ENCODE measurements at regions not wholly inside any gene's neighbourhood (a gene's known extent, or its start where the extent isn't known, plus 50 kb on each side); places are given as distances from the start of the nearest gene placed in this dataset.

DNA sequence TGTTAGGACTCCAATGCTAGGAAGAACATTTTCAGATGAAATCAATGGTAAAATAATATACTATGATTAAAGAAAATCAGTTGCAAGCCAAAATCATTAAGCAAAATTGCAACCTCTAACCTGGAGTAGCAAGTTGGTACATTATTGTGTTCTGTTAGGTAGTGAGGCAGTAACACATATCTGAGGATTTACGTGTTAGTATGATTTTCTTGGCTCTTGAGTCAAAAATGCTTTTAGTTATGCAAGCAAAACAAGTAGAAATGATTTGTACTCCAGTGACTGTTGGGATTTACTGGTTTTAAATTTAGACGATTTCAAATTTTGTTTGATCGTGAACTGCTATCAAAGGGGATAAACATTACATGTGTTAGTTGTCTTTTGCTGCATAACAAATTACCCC, 293.0 kb upstream of the BTBD3 start:
- TF ChIP-seq, protein P1, sequence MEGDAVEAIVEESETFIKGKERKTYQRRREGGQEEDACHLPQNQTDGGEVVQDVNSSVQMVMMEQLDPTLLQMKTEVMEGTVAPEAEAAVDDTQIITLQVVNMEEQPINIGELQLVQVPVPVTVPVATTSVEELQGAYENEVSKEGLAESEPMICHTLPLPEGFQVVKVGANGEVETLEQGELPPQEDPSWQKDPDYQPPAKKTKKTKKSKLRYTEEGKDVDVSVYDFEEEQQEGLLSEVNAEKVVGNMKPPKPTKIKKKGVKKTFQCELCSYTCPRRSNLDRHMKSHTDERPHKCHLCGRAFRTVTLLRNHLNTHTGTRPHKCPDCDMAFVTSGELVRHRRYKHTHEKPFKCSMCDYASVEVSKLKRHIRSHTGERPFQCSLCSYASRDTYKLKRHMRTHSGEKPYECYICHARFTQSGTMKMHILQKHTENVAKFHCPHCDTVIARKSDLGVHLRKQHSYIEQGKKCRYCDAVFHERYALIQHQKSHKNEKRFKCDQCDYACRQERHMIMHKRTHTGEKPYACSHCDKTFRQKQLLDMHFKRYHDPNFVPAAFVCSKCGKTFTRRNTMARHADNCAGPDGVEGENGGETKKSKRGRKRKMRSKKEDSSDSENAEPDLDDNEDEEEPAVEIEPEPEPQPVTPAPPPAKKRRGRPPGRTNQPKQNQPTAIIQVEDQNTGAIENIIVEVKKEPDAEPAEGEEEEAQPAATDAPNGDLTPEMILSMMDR (IDR thresholded peaks at IDR 0.05; ENCODE audit: insufficient read depth, low read length, poor library complexity, severe bottlenecking): no peak
- DNase-seq (ENCODE audit: low read depth): no peak
- Histone ChIP-seq H3K36me3 (ENCODE audit: control insufficient read depth, insufficient read depth, low read length) (no peaks in the 10 kb centered on the region), H3K27me3 (ENCODE audit: control insufficient read depth, insufficient read depth, low read length) (no peaks in the 10 kb centered on the region), H3K4me3 (ENCODE audit: low read depth, low read length) (no peak overlapping the region)

GRCh38 chr20:11626551-11626950, 291.1 kb upstream of the BTBD3 start:
- H3K4me3 ChIP-seq (ENCODE audit: low read depth, low read length): no peak overlapping the region
- H3K27me3 ChIP-seq (ENCODE audit: control insufficient read depth, insufficient read depth, low read length): no peaks in the 10 kb centered on the region
- DNase-seq (ENCODE audit: low read depth): no peak
- TF ChIP-seq, protein P1 (IDR thresholded peaks at IDR 0.05; ENCODE audit: insufficient read depth, low read length, poor library complexity, severe bottlenecking): no peak
- H3K36me3 ChIP-seq (ENCODE audit: control insufficient read depth, insufficient read depth, low read length): no peaks in the 10 kb centered on the region

DNA sequence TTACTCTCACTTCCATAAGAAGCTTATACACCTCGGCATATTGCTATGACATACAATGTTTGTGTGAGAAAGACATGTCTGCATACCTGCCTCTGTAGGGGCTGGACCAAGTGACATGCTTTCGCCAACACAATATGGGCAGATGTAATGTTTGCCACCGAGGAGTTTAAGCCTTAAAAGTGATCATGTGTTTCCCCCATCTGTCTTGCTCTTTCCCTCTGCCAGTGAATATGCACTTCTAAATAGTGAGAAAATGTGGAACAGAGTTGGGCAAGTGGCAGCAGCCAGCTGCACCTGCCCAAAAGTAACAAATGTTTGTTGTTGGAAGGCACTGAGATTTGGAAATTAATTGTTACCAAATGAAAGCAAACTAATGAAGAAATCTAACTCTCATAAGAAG, 274.8 kb upstream of the BTBD3 start:
- Histone ChIP-seq H3K27me3 (ENCODE audit: control insufficient read depth, insufficient read depth, low read length) (no peaks in the 10 kb centered on the region), H3K36me3 (ENCODE audit: control insufficient read depth, insufficient read depth, low read length) (no peaks in the 10 kb centered on the region)

GRCh38 chr20:11646359-11646758, 271.3 kb upstream of the BTBD3 start:
- H3K27me3 ChIP-seq (ENCODE audit: control insufficient read depth, insufficient read depth, low read length): no peaks in the 10 kb centered on the region
- no peak for DNase-seq (ENCODE audit: low read depth)
- H3K36me3 ChIP-seq (ENCODE audit: control insufficient read depth, insufficient read depth, low read length): no peaks in the 10 kb centered on the region
- no peak overlapping the region for H3K4me3 ChIP-seq (ENCODE audit: low read depth, low read length)
- TF ChIP-seq, protein P1 (IDR thresholded peaks at IDR 0.05; ENCODE audit: insufficient read depth, low read length, poor library complexity, severe bottlenecking): no peak

More for the DNA sequence above, 274.8 kb upstream of the BTBD3 start:
- TF ChIP-seq, protein P1 (IDR thresholded peaks at IDR 0.05; ENCODE audit: insufficient read depth, low read length, poor library complexity, severe bottlenecking): no peak
- H3K4me3 ChIP-seq (ENCODE audit: low read depth, low read length): no peak overlapping the region
- DNase-seq (ENCODE audit: low read depth): no peak

- no peaks in the 10 kb centered on the region for H3K36me3 ChIP-seq (ENCODE audit: control insufficient read depth, insufficient read depth, low read length)
- no peak overlapping the region for H3K4me3 ChIP-seq (ENCODE audit: low read depth, low read length)
- no peak for DNase-seq (ENCODE audit: low read depth)
- TF ChIP-seq, protein P1 (IDR thresholded peaks at IDR 0.05; ENCODE audit: insufficient read depth, low read length, poor library complexity, severe bottlenecking): no peak
- no peaks in the 10 kb centered on the region for H3K27me3 ChIP-seq (ENCODE audit: control insufficient read depth, insufficient read depth, low read length)
These were observed 267.1 kb upstream of the BTBD3 start for GRCh38 chr20:11650566-11650965.

- no peaks in the 10 kb centered on the region for H3K27me3 ChIP-seq (ENCODE audit: control insufficient read depth, insufficient read depth, low read length)
- H3K36me3 ChIP-seq (ENCODE audit: control insufficient read depth, insufficient read depth, low read length): no peaks in the 10 kb centered on the region
- DNase-seq (ENCODE audit: low read depth): no peak
- TF ChIP-seq, protein P1 (IDR thresholded peaks at IDR 0.05; ENCODE audit: insufficient read depth, low read length, poor library complexity, severe bottlenecking): no peak
- H3K4me3 ChIP-seq (ENCODE audit: low read depth, low read length): no peak overlapping the region
These were observed 266.6 kb upstream of the BTBD3 start for GRCh38 chr20:11651138-11651537.
